ES-I3 (cell line): ENCODE measurements at regions not wholly inside any gene's neighbourhood (a gene's known extent, or its start where the extent isn't known, plus 50 kb on each side); places are given as distances from the start of the nearest gene placed in this dataset.
"Not testable (repeated sequence)": the region's sequence is repeated elsewhere in the genome, so short reads cannot be mapped to it uniquely, and the experiment has no call there.

ENCODE experiments used
- H3K36me3 ChIP-seq: 2 replicates; pipeline ENCODE4 v1.6.1; 2013; ENCODE audit warnings: mild to moderate bottlenecking, low read length, control low read depth, moderate library complexity; ENCODE audit not compliant: insufficient read depth
- H3K4me1 ChIP-seq: 2 replicates; pipeline ENCODE4 v1.6.1; 2013; ENCODE audit warnings: mild to moderate bottlenecking, control low read depth, low read length; ENCODE audit not compliant: insufficient read depth
- H3K9ac ChIP-seq: 2 replicates; pipeline ENCODE4 v1.6.1; 2013; ENCODE audit warnings: low read depth, mild to moderate bottlenecking, low read length, moderate library complexity
- H3K9me3 ChIP-seq: 2 replicates; pipeline ENCODE4 v1.6.1; 2013; ENCODE audit warnings: mild to moderate bottlenecking, low read length, moderate library complexity; ENCODE audit not compliant: control insufficient read depth, insufficient read depth

DNA sequence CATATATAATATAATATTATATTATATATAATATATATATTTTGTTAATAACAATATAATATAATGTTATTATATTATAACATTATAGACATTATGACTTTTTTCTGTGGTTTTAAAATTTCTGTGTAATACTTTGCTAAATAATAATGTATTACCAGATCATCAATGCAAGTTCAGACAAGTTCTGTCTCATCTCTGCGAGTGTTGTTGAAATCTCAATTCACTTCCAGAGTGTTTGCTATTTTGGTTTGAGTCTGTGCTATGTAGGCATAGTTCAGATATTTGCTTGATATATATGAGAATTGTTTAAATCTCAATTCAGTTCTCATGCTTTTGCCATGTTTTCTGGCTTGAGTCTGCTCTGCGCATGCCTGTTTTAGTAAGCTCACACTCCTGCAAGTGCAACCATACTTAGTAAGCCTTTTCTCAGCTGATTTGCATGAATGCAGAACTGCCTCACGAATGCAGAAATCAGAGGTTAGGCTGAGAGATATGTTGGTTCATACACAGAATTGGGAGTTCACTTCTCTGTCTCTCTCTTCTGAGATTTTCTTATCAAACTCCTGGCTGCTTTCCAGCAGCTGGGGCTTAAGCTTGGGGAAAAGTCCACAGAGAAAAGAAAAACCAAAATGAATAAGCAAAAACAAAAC lies 830.2 kb upstream of the SORCS1 start:
- H3K9me3 ChIP-seq = no peaks in the 10 kb centered on the region
- 0 out of 2 replicates have a peak, but pooled peaks cover 4% of the 10 kb centered on the region for H3K4me1 ChIP-seq
- no peaks in the 10 kb centered on the region for H3K36me3 ChIP-seq
- H3K9ac ChIP-seq = no peak overlapping the region

GRCh38 chr10:107986571-107986970 lies 822.1 kb upstream of the SORCS1 start:
- Histone ChIP-seq H3K9ac (no peak overlapping the region), H3K4me1 (no peaks in the 10 kb centered on the region), H3K36me3 (no peaks in the 10 kb centered on the region), H3K9me3 (no peaks in the 10 kb centered on the region)

DNA sequence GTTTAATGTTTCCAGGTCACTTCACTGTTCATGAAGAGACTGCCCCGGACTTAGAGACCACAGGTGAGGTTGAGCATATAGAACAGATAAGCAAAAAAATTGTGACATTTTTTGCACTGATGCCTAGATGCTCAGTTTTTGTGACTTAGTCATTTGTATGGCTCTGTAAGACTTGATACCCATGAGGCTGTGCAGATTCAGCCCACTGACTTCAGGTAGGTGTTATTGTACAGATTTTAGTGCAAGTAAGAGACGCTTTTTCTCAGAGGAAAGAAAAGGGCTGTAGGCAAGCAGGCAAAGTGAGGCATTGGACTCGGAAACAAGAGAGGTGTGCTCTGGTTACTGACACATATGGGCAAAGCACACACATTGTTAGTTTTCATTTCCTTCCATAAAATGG lies 820.1 kb upstream of the SORCS1 start:
- Histone ChIP-seq H3K4me1 (no peaks in the 10 kb centered on the region), H3K36me3 (no peaks in the 10 kb centered on the region), H3K9me3 (no peaks in the 10 kb centered on the region), H3K9ac (no peak overlapping the region)

DNA sequence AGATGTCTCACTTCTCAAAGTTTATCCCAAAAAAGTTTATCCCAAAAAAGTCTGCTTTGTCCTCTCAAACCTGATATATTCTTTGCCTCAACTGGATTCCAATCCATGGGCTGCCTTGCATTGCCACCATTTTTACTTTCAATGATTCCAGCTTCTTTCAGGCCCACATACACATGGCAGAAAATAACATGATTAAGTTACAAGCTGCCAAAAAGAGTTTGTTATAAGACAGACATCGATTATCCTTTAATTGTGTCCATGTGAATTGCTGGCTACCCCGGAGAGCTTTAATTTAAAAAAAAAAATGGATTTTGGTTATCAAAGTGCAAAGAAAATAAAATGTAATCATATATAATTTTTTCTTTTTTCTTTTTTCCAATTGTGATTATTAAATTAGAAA lies 819.6 kb upstream of the SORCS1 start:
- no peaks in the 10 kb centered on the region for H3K36me3 ChIP-seq
- no peak overlapping the region for H3K9ac ChIP-seq
- no peaks in the 10 kb centered on the region for H3K4me1 ChIP-seq
- H3K9me3 ChIP-seq = no peaks in the 10 kb centered on the region

DNA sequence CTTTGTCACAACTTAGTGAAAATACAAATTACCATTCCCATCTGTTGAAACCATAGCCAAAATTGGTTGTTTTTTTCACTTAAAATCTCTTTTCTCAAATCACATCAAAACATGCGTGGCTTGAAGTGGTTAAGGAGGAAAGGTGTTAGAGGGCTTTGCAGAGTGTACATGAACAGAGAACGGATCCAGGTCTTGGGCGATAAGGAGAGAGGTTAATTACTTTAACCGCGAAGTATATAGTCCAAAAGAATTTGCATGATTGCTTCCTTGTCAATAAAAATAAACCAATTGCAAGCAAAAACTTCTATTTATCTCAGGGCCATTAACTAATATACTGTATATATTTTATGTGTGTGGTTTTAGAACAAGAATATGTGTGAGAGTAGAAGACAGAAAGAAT lies 813.9 kb upstream of the SORCS1 start:
- Histone ChIP-seq H3K36me3 (no peaks in the 10 kb centered on the region), H3K9ac (no peak overlapping the region), H3K4me1 (no peaks in the 10 kb centered on the region), H3K9me3 (peaks cover 2% of the 10 kb centered on the region; the same call in 1 of the 2 replicates)

GRCh38 chr10:107971973-107972372 lies 807.5 kb upstream of the SORCS1 start:
- H3K9me3 ChIP-seq = peaks cover 2% of the 10 kb centered on the region; the same call in 1 of the 2 replicates
- no peaks in the 10 kb centered on the region for H3K36me3 ChIP-seq
- no peak overlapping the region for H3K9ac ChIP-seq
- no peaks in the 10 kb centered on the region for H3K4me1 ChIP-seq

GRCh38 chr10:107971411-107971810 lies 806.9 kb upstream of the SORCS1 start:
- H3K9ac ChIP-seq = no peak overlapping the region
- peaks cover 2% of the 10 kb centered on the region; the same call in 1 of the 2 replicates for H3K9me3 ChIP-seq
- no peaks in the 10 kb centered on the region for H3K4me1 ChIP-seq
- H3K36me3 ChIP-seq = no peaks in the 10 kb centered on the region

GRCh38 chr10:107970512-107970911 lies 806.0 kb upstream of the SORCS1 start:
- Histone ChIP-seq H3K36me3 (no peaks in the 10 kb centered on the region), H3K9me3 (peaks cover 2% of the 10 kb centered on the region; the same call in 1 of the 2 replicates), H3K9ac (no peak overlapping the region), H3K4me1 (no peaks in the 10 kb centered on the region)

DNA sequence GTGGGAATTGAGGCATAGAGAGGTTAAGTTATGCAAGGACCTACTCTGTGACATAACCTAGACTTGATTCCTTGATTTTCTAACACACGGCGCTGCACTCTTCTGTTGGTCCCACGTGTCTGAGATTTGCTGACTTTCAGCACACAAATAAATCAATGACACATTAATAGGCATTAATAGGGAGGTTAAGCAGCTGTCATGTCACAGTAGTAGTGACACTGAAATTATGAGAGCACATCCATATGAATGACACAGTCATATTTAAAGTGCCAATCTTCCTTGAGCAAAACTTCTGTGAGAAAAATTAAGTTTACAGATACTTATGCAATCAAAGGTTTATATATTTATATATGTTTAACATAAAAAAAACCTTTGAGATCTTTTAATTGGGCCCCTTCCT lies 805.4 kb upstream of the SORCS1 start:
- Histone ChIP-seq H3K36me3 (no peaks in the 10 kb centered on the region), H3K9me3 (peaks cover 2% of the 10 kb centered on the region; the same call in 1 of the 2 replicates), H3K4me1 (no peaks in the 10 kb centered on the region), H3K9ac (no peak overlapping the region)

DNA sequence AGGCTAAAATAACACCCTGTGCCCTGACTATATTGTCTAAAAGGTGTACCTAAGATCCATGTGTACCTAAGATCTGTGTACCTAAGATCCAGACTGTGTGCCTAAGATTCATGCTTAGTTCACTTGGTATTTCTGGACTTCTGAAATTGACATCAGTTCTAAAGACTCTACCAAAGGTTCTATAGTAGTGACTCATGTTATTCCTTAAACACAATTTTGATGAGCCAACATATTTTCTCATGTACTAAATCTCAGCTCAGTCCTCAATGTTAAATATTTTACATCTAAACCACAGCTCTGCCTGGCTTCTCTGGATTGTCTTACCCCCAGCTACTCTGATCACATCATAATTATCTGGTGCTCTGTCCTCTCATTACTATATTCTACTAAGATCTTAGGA lies 802.3 kb upstream of the SORCS1 start:
- no peaks in the 10 kb centered on the region for H3K9me3 ChIP-seq
- no peaks in the 10 kb centered on the region for H3K4me1 ChIP-seq
- no peak overlapping the region for H3K9ac ChIP-seq
- H3K36me3 ChIP-seq = no peaks in the 10 kb centered on the region

DNA sequence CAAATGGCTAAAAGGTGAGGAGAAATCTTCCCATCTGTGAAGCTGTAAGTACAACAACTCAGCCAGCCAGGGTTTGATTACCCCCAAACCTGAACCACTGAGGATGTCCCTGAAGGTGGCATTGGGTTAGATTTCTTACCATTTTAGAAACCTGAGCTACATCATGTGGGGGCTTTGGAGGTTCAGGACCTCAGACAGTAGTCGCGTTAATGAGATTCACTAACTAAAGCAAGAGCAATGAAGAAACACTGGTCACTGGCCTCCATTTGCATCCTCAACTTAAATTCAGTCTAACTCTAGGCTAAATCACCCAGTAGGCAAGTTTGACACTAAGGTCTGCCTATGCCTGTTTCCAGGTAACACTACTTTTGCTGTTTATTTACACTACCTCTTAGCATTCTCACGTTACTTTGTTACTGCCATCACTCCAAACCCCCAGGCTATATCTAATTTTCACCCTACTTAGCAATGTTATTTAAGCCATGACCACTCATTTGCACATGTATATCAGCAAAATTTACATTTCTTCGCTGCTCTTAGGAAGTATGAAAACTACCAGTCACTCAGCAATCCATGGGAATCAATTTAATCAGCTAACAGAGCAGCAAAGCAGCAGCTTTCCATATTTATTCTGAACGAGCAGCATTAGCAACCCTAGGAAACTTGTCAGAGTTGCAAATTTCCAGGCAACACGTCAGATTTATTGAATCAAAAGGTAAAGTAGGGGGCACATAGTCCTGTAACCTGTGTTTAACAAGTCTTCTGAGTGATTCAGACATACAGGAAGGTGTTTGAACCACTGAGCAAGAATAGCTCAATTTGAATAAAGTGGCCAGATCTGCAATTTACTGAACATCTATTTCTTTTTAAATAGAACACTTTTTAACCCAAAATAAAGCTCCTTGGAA lies 788.4 kb upstream of the SORCS1 start:
- no peak overlapping the region for H3K9ac ChIP-seq
- no peaks in the 10 kb centered on the region for H3K36me3 ChIP-seq
- H3K9me3 ChIP-seq = no peaks in the 10 kb centered on the region
- H3K4me1 ChIP-seq = peaks cover 5% of the 10 kb centered on the region

GRCh38 chr10:107950411-107951062 lies 786.0 kb upstream of the SORCS1 start:
- H3K9ac ChIP-seq, H3K36me3 ChIP-seq, H3K4me1 ChIP-seq, H3K9me3 ChIP-seq: not testable (repeated sequence)

GRCh38 chr10:107942826-107943225 lies 778.3 kb upstream of the SORCS1 start:
- Histone ChIP-seq H3K4me1 (no peaks in the 10 kb centered on the region), H3K9ac (no peak overlapping the region), H3K9me3 (no peaks in the 10 kb centered on the region), H3K36me3 (no peaks in the 10 kb centered on the region)

DNA sequence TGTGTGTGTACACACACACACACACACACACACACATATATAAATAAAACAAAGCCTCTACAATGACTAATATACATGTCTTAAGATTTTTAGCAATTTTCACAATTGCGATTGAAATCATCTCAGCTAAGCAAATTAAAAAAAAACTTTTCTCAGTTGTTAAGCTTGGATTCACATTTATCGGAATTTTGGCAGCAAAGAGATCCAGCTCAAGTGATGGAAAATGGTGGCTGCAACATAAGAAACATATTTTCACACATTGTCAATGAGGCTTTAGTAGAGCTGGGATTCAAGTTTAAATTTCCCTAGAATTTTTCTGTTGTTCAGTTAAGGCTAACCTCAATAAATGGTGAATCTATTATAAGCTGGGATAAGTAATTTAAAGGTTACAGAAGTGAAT lies 768.6 kb upstream of the SORCS1 start:
- H3K9me3 ChIP-seq = no peaks in the 10 kb centered on the region
- H3K4me1 ChIP-seq = no peaks in the 10 kb centered on the region
- no peaks in the 10 kb centered on the region for H3K36me3 ChIP-seq
- no peak overlapping the region for H3K9ac ChIP-seq
